H1 (cell line): ENCODE measurements at regions not wholly inside any gene's neighbourhood (a gene's known extent, or its start where the extent isn't known, plus 50 kb on each side); places are given as distances from the start of the nearest gene placed in this dataset.
"Not testable (repeated sequence)": the region's sequence is repeated elsewhere in the genome, so short reads cannot be mapped to it uniquely, and the experiment has no call there.

Experiments used
- CEBPB ChIP-seq: IDR thresholded peaks from 2 replicates; pipeline ENCODE4 v1.6.1; 2012; ENCODE audit warnings: low read depth, low read length
- EGR1 ChIP-seq: IDR thresholded peaks from 2 replicates; pipeline ENCODE4 v1.6.1; 2011; ENCODE audit warnings: low read depth, low read length, borderline replicate concordance
- EZH2 ChIP-seq: fragments of 200-600 bp; sonication (generic); IDR thresholded peaks from 2 replicates; pipeline ENCODE4 v1.7.1; 2012; ENCODE audit warnings: low read depth, mild to moderate bottlenecking, moderate library complexity, low read length, inconsistent platforms; ENCODE audit not compliant: severe bottlenecking
- POLR2A ChIP-seq, 2 experiments: IDR thresholded peaks; 1 replicate in 1 of 2; 2 replicates in 1 of 2; pipeline ENCODE4 v1.6.1; 2011; ENCODE audit warnings: low read depth in 2 of 2, low read length in 2 of 2, mild to moderate bottlenecking in 2 of 2; ENCODE audit errors: control extremely low read depth in 1 of 2
- RAD21 ChIP-seq, 2 experiments: IDR thresholded peaks in 1 of 2; conservative IDR thresholded peaks in 1 of 2; 2 replicates each; pipeline ENCODE4 v1.6.1; 2011; ENCODE audit warnings: low read depth in 2 of 2, low read length in 2 of 2, improper control_type of control experiment in 1 of 2, inconsistent platforms in 1 of 2, mild to moderate bottlenecking in 1 of 2, moderate library complexity in 1 of 2
- SRF ChIP-seq: IDR thresholded peaks from 2 replicates; pipeline ENCODE4 v1.6.1; 2011; ENCODE audit warnings: mild to moderate bottlenecking, low read depth, low read length, moderate library complexity
- TAF1 ChIP-seq: IDR thresholded peaks from 2 replicates; pipeline ENCODE4 v1.6.1; 2011; ENCODE audit warnings: mild to moderate bottlenecking, low read depth, low read length
- TF ChIP-seq, protein P1 (sequence below), 3 experiments: IDR thresholded peaks; 1 replicate in 2 of 3; 2 replicates in 1 of 3; pipeline versions ENCODE4 v1.5.1 to v1.6.1; 2011; ENCODE audit warnings: low read length in 3 of 3, mild to moderate bottlenecking in 3 of 3, inconsistent platforms in 2 of 3, low read depth in 1 of 3, moderate library complexity in 1 of 3; ENCODE audit not compliant: insufficient read depth in 1 of 3; ENCODE audit errors: control extremely low read depth in 1 of 3

DNA sequence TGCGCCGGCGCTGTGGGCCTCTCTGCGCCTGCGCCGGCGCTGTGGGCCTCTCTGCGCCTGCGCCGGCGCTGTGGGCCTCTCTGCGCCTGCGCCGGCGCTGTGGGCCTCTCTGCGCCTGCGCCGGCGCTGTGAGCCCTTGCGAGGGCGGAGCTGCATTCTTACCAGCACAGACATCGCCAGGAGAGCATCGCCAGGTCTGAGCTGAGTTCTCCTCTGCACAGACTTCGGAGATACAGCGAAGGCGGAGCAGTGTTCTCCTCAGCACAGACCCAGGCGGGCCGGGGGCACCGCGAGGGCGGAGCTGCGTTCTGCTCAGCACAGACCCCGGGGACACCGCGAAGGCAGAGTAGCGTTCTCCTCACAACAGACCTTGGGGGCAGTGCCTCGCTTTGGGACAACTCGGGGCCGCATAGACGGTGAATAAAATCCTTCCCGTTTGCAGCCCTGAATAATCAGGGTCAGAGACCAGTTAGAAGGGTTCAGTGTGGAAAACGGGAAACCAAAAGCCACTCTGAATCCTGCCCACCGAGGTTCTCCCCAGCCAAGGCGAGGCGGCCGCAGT, 1268.1 kb downstream of the FOXD4L5 start:
- not testable (repeated sequence) for TF ChIP-seq EZH2; RAD21 (IDR thresholded peaks at IDR 0.05 in 1 of 2, conservative IDR thresholded peaks at IDR 0.05 in 1 of 2; ENCODE audit: low read depth in 2 of 2, low read length in 2 of 2); TAF1; SRF; EGR1; CEBPB; POLR2A (IDR thresholded peaks at IDR 0.05; ENCODE audit: control extremely low read depth in 1 of 2, low read depth in 2 of 2, low read length in 2 of 2)
- TF ChIP-seq, protein P1, sequence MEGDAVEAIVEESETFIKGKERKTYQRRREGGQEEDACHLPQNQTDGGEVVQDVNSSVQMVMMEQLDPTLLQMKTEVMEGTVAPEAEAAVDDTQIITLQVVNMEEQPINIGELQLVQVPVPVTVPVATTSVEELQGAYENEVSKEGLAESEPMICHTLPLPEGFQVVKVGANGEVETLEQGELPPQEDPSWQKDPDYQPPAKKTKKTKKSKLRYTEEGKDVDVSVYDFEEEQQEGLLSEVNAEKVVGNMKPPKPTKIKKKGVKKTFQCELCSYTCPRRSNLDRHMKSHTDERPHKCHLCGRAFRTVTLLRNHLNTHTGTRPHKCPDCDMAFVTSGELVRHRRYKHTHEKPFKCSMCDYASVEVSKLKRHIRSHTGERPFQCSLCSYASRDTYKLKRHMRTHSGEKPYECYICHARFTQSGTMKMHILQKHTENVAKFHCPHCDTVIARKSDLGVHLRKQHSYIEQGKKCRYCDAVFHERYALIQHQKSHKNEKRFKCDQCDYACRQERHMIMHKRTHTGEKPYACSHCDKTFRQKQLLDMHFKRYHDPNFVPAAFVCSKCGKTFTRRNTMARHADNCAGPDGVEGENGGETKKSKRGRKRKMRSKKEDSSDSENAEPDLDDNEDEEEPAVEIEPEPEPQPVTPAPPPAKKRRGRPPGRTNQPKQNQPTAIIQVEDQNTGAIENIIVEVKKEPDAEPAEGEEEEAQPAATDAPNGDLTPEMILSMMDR (IDR thresholded peaks at IDR 0.05; ENCODE audit: control extremely low read depth in 1 of 3, insufficient read depth in 1 of 3, low read depth in 1 of 3, low read length in 3 of 3): not testable (repeated sequence)
